ENCODE measurements at regions not wholly inside any gene's neighbourhood (a gene's known extent, or its start where the extent isn't known, plus 50 kb on each side); places are given as distances from the start of the nearest gene placed in this dataset.

DNA sequence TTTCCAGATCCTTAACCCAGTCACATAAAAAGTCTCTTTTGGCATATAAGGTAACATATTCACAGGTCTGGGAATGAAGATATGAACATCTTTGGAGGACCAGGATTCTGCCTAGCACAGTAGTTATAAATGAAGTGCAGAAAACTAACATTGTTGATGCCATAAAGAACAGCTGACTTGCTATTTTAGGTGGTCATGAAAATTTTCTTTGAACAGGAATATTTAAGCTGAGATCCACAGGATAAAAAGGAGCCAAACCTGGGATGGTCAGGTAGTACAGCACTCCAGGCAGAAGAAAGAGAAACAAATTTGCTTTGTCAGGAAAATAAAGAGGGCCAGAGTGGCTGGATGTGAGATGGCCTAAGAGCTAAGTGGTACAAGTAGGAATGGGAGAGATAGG lies 80.0 kb downstream of the CENPW start:
- no peaks in the 10 kb centered on the region for H3K9me3 ChIP-seq (ENCODE audit: insufficient read depth, low read depth, low read length)
- H3K4me1 ChIP-seq (ENCODE audit: insufficient read depth, low read length, poor library complexity, severe bottlenecking): no peaks in the 10 kb centered on the region
- H3K79me2 ChIP-seq (ENCODE audit: insufficient read depth, low read length): no peaks in the 10 kb centered on the region
- no peak overlapping the region for H3K4me3 ChIP-seq (ENCODE audit: low read length, poor library complexity, severe bottlenecking)
- H3F3A ChIP-seq (ENCODE audit: low read depth): no peaks in the 10 kb centered on the region
- TF ChIP-seq CTCF (conservative IDR thresholded peaks at IDR 0.05; ENCODE audit: low read length): no peak
- no peak for TF ChIP-seq EZH2phosphoT487 (IDR thresholded peaks at IDR 0.05; ENCODE audit: borderline replicate concordance)
- H3K4me2 ChIP-seq (ENCODE audit: low read depth, low read length, poor library complexity, severe bottlenecking): no peak overlapping the region
- no peak overlapping the region for H3K9ac ChIP-seq (ENCODE audit: low read depth, low read length, poor library complexity, severe bottlenecking)
- no peaks in the 10 kb centered on the region for H3K9me2 ChIP-seq (replicated peaks; ENCODE audit: low read depth, low read length)
- no peaks in the 10 kb centered on the region for H3K27me3 ChIP-seq (ENCODE audit: insufficient read depth, low read length, poor library complexity, severe bottlenecking)
- H2AFZ ChIP-seq (ENCODE audit: low read length): no peak overlapping the region
- no peaks in the 10 kb centered on the region for H4K20me1 ChIP-seq (ENCODE audit: insufficient read depth, low read length, poor library complexity, severe bottlenecking)
- no peaks in the 10 kb centered on the region for H3K36me3 ChIP-seq (ENCODE audit: insufficient read depth, low read length)

- no peaks in the 10 kb centered on the region for H3K36me3 ChIP-seq (ENCODE audit: insufficient read depth, low read length)
- no peaks in the 10 kb centered on the region for H3K9me3 ChIP-seq (ENCODE audit: insufficient read depth, low read depth, low read length)
- TF ChIP-seq CTCF (conservative IDR thresholded peaks at IDR 0.05; ENCODE audit: low read length) (peak; percentile 46), EZH2phosphoT487 (IDR thresholded peaks at IDR 0.05; ENCODE audit: borderline replicate concordance) (no peak)
- H3F3A ChIP-seq (ENCODE audit: low read depth): no peaks in the 10 kb centered on the region
- no peaks in the 10 kb centered on the region for H3K27me3 ChIP-seq (ENCODE audit: insufficient read depth, low read length, poor library complexity, severe bottlenecking)
- no peak overlapping the region for H2AFZ ChIP-seq (ENCODE audit: low read length)
- H3K4me2 ChIP-seq (ENCODE audit: low read depth, low read length, poor library complexity, severe bottlenecking): no peak overlapping the region
- H3K79me2 ChIP-seq (ENCODE audit: insufficient read depth, low read length): no peaks in the 10 kb centered on the region
- H4K20me1 ChIP-seq (ENCODE audit: insufficient read depth, low read length, poor library complexity, severe bottlenecking): no peaks in the 10 kb centered on the region
- no peaks in the 10 kb centered on the region for H3K4me1 ChIP-seq (ENCODE audit: insufficient read depth, low read length, poor library complexity, severe bottlenecking)
- H3K4me3 ChIP-seq (ENCODE audit: low read length, poor library complexity, severe bottlenecking): no peak overlapping the region
- H3K9ac ChIP-seq (ENCODE audit: low read depth, low read length, poor library complexity, severe bottlenecking): no peak overlapping the region
- H3K9me2 ChIP-seq (replicated peaks; ENCODE audit: low read depth, low read length): no peaks in the 10 kb centered on the region
These were observed 83.0 kb downstream of the CENPW start for GRCh38 chr6:126422912-126423311.

GRCh38 chr6:126427713-126428112 lies 87.8 kb downstream of the CENPW start:
- no peaks in the 10 kb centered on the region for H3K9me3 ChIP-seq (ENCODE audit: insufficient read depth, low read depth, low read length)
- H3K27me3 ChIP-seq (ENCODE audit: insufficient read depth, low read length, poor library complexity, severe bottlenecking): no peaks in the 10 kb centered on the region
- no peaks in the 10 kb centered on the region for H3K79me2 ChIP-seq (ENCODE audit: insufficient read depth, low read length)
- no peaks in the 10 kb centered on the region for H3K4me1 ChIP-seq (ENCODE audit: insufficient read depth, low read length, poor library complexity, severe bottlenecking)
- no peak overlapping the region for H3K9ac ChIP-seq (ENCODE audit: low read depth, low read length, poor library complexity, severe bottlenecking)
- no peaks in the 10 kb centered on the region for H3K9me2 ChIP-seq (replicated peaks; ENCODE audit: low read depth, low read length)
- H3K4me3 ChIP-seq (ENCODE audit: low read length, poor library complexity, severe bottlenecking): no peak overlapping the region
- no peak overlapping the region for H2AFZ ChIP-seq (ENCODE audit: low read length)
- no peak overlapping the region for H3K4me2 ChIP-seq (ENCODE audit: low read depth, low read length, poor library complexity, severe bottlenecking)
- H3F3A ChIP-seq (ENCODE audit: low read depth): no peaks in the 10 kb centered on the region
- no peak for TF ChIP-seq EZH2phosphoT487 (IDR thresholded peaks at IDR 0.05; ENCODE audit: borderline replicate concordance)
- TF ChIP-seq CTCF (conservative IDR thresholded peaks at IDR 0.05; ENCODE audit: low read length): no peak
- H4K20me1 ChIP-seq (ENCODE audit: insufficient read depth, low read length, poor library complexity, severe bottlenecking): no peaks in the 10 kb centered on the region
- no peaks in the 10 kb centered on the region for H3K36me3 ChIP-seq (ENCODE audit: insufficient read depth, low read length)
